HCT116 (cell line): ENCODE measurements at regions not wholly inside any gene's neighbourhood (a gene's known extent, or its start where the extent isn't known, plus 50 kb on each side); places are given as distances from the start of the nearest gene placed in this dataset.

Experiments
- ATAC-seq: fragments of 200-7000 bp; cut with Tn5 transposase; 2 replicates; pipeline ENCODE4 v1.9.1; 2020; ENCODE audit warnings: mild to moderate bottlenecking, moderate library complexity
- BruUV-seq: library from RNA; stranded (reverse); fragments of 400-500 nt; replicated peaks from 2 replicates; lab custom pipeline; 2021; lab: Mats Ljungman, UMichigan
- CTCF ChIA-PET: fragments of 300-600 bp; sonication (Branson Sonifier 250); formaldehyde crosslinking; loops from one replicate; lab custom pipeline; 2021; ENCODE audit warnings: antibody characterized with exemption; lab: Charles Lee
- POLR2A ChIA-PET: fragments of 300-600, 350-600 bp; sonication (Branson Sonifier 250); formaldehyde crosslinking; loops from one replicate; lab custom pipeline; 2021; ENCODE audit warnings: antibody characterized with exemption; lab: Charles Lee
- RAD21 ChIA-PET, 2 experiments: fragments of 300-600 bp; sonication (Branson Sonifier 250); formaldehyde crosslinking; loops; one replicate each; lab custom pipeline; 2023; ENCODE audit warnings: low total read pairs in 2 of 2; ENCODE audit not compliant: uncharacterized antibody in 2 of 2, unreplicated experiment in 2 of 2, low non-redundant PET in 1 of 2; lab: Charles Lee
- DNase-seq: peaks from one replicate; pipeline ENCODE4 v3.0.0-alpha.2; 2010; ENCODE audit warnings: low read depth, low spot score
- H2AFZ ChIP-seq: fragments of 200-600 bp; shearing (Covaris generic), sonication (generic); 2 replicates; pipeline ENCODE4 v1.6.1; 2017; ENCODE audit warnings: low read depth, mixed run types, mixed read lengths, antibody characterized with exemption, low read length; ENCODE audit not compliant: poor library complexity, severe bottlenecking
- H3K27ac ChIP-seq: 2 replicates; pipeline ENCODE4 v1.5.1; 2012; ENCODE audit warnings: low read depth, low read length
- H3K27me3 ChIP-seq: fragments of 200-600 bp; sonication (generic); 2 replicates; pipeline ENCODE4 v1.6.1; 2016; ENCODE audit warnings: mixed run types, low read length, mixed read lengths; ENCODE audit not compliant: insufficient read depth
- H3K36me3 ChIP-seq, 2 experiments: fragments of 200-500 bp in 1 of 2; fragments of 200-600 bp in 1 of 2; sonication (Bioruptor generic) in 1 of 2; sonication (generic) in 1 of 2; 2 replicates each; pipeline versions ENCODE4 v1.5.1 to v1.6.1; 2014 to 2016; ENCODE audit warnings: low read length in 2 of 2, inconsistent platforms in 1 of 2, mixed read lengths in 1 of 2, mixed run types in 1 of 2; ENCODE audit not compliant: insufficient read depth in 2 of 2, control insufficient read depth in 1 of 2
- H3K4me1 ChIP-seq, 2 experiments: fragments of 200-600 bp in 1 of 2; sonication (generic) in 1 of 2; 2 replicates each; pipeline versions ENCODE4 v1.5.1 to v1.6.1; 2012 to 2017; ENCODE audit warnings: low read length in 2 of 2, inconsistent platforms in 1 of 2, mild to moderate bottlenecking in 1 of 2, mixed read lengths in 1 of 2, mixed run types in 1 of 2, moderate library complexity in 1 of 2; ENCODE audit not compliant: insufficient read depth in 2 of 2, control insufficient read depth in 1 of 2
- H3K4me2 ChIP-seq: fragments of 200-600 bp; sonication (generic); 2 replicates; pipeline ENCODE4 v1.6.1; 2017; ENCODE audit warnings: mixed run types, low read length, mixed read lengths
- H3K4me3 ChIP-seq, 2 experiments: fragments of 200-600 bp in 1 of 2; sonication (generic) in 1 of 2; replicated peaks in 1 of 2; 2 replicates each; pipeline ENCODE4 v1.5.1; 2011 to 2016; ENCODE audit warnings: low read length in 2 of 2, control low read depth in 1 of 2, low read depth in 1 of 2, mild to moderate bottlenecking in 1 of 2, mixed read lengths in 1 of 2, mixed run types in 1 of 2
- H3K79me2 ChIP-seq: fragments of 200-600 bp; sonication (generic); 2 replicates; pipeline ENCODE4 v1.6.1; 2017; ENCODE audit warnings: mild to moderate bottlenecking, mixed run types, low read length, moderate library complexity, mixed read lengths; ENCODE audit not compliant: insufficient read depth
- H3K9ac ChIP-seq: fragments of 200-600 bp; sonication (generic); 2 replicates; pipeline ENCODE4 v1.6.1; 2016; ENCODE audit warnings: low read length, mixed read lengths
- H3K9me2 ChIP-seq: fragments of 200-600 bp; sonication (generic), shearing (Covaris generic); 2 replicates; pipeline ENCODE4 v1.6.1; 2017; ENCODE audit warnings: mixed run types, mild to moderate bottlenecking, moderate library complexity; ENCODE audit not compliant: insufficient read depth
- H3K9me3 ChIP-seq, 2 experiments: fragments of 200-500 bp in 1 of 2; fragments of 200-600 bp in 1 of 2; sonication (Bioruptor generic) in 1 of 2; sonication (generic) in 1 of 2; 2 replicates each; pipeline ENCODE4 v1.6.1; 2014 to 2017; ENCODE audit warnings: low read length in 2 of 2, mixed read lengths in 2 of 2, inconsistent platforms in 1 of 2, low read depth in 1 of 2, mild to moderate bottlenecking in 1 of 2, mixed run types in 1 of 2, moderate library complexity in 1 of 2; ENCODE audit not compliant: control insufficient read depth in 1 of 2, insufficient read depth in 1 of 2
- H4K20me1 ChIP-seq: fragments of 200-600 bp; sonication (generic), shearing (Covaris generic); 2 replicates; pipeline ENCODE4 v1.6.1; 2017; ENCODE audit warnings: mixed run types, mild to moderate bottlenecking, moderate library complexity; ENCODE audit not compliant: insufficient read depth
- ATF3 ChIP-seq: IDR thresholded peaks from 2 replicates; pipeline ENCODE4 v1.6.1; 2012
- CBX3 ChIP-seq: IDR thresholded peaks from 2 replicates; pipeline ENCODE4 v1.6.1; 2012; ENCODE audit warnings: low read depth
- CEBPB ChIP-seq: IDR thresholded peaks from 2 replicates; pipeline ENCODE4 v1.6.1; 2012; ENCODE audit warnings: low read depth
- CTCF ChIP-seq, 3 experiments: fragments of 200-600 bp in 1 of 3; sonication (generic) in 1 of 3; IDR thresholded peaks in 2 of 3; conservative IDR thresholded peaks in 1 of 3; 2 replicates each; pipeline ENCODE4 v1.5.1; 2012 to 2017; ENCODE audit warnings: low read depth in 2 of 3, low read length in 2 of 3, antibody characterized with exemption in 1 of 3, borderline replicate concordance in 1 of 3, control low read depth in 1 of 3, mild to moderate bottlenecking in 1 of 3, mixed read lengths in 1 of 3, mixed run types in 1 of 3, moderate library complexity in 1 of 3; ENCODE audit not compliant: insufficient read depth in 1 of 3
- EGR1 ChIP-seq: IDR thresholded peaks from 2 replicates; pipeline ENCODE4 v1.6.1; 2012; ENCODE audit warnings: low read depth
- ELF1 ChIP-seq: IDR thresholded peaks from 2 replicates; pipeline ENCODE4 v1.6.1; 2012; ENCODE audit warnings: low read depth, borderline replicate concordance
- EZH2 ChIP-seq: fragments of 200-600 bp; sonication (generic); IDR thresholded peaks from 2 replicates; pipeline ENCODE4 v1.6.1; 2017; ENCODE audit warnings: antibody characterized with exemption, mixed run types
- EZH2phosphoT487 ChIP-seq: fragments of 200-600 bp; IDR thresholded peaks from 2 replicates; pipeline ENCODE4 v1.6.1; 2018; ENCODE audit warnings: antibody characterized with exemption, borderline replicate concordance
- FOSL1 ChIP-seq: IDR thresholded peaks from 2 replicates; pipeline ENCODE4 v1.6.1; 2012; ENCODE audit warnings: low read depth
- JUND ChIP-seq: IDR thresholded peaks from 2 replicates; pipeline ENCODE4 v1.6.1; 2012
- MAX ChIP-seq: IDR thresholded peaks from 2 replicates; pipeline ENCODE4 v1.6.1; 2012
- POLR2A ChIP-seq: IDR thresholded peaks from 2 replicates; pipeline ENCODE4 v1.7.0; 2011; ENCODE audit warnings: borderline replicate concordance; ENCODE audit not compliant: insufficient read depth, insufficient read length; ENCODE audit errors: extremely low read depth
- POLR2AphosphoS5 ChIP-seq: IDR thresholded peaks from 2 replicates; pipeline ENCODE4 v1.6.1; 2011; ENCODE audit warnings: mild to moderate bottlenecking, low read depth, low read length, moderate library complexity
- RAD21 ChIP-seq: IDR thresholded peaks from 2 replicates; pipeline ENCODE4 v1.6.1; 2012; ENCODE audit warnings: low read depth, mild to moderate bottlenecking
- REST ChIP-seq: IDR thresholded peaks from 2 replicates; pipeline ENCODE4 v1.6.1; 2012; ENCODE audit warnings: low read depth
- SIN3A ChIP-seq: IDR thresholded peaks from 2 replicates; pipeline ENCODE4 v1.6.1; 2012; ENCODE audit warnings: low read depth
- SP1 ChIP-seq: IDR thresholded peaks from 2 replicates; pipeline ENCODE4 v1.6.1; 2012; ENCODE audit warnings: low read depth
- SRF ChIP-seq: IDR thresholded peaks from 2 replicates; pipeline ENCODE4 v1.6.1; 2012; ENCODE audit warnings: low read depth
- ZBTB33 ChIP-seq: IDR thresholded peaks from 2 replicates; pipeline ENCODE4 v1.6.1; 2011; ENCODE audit warnings: mild to moderate bottlenecking, low read length, moderate library complexity; ENCODE audit not compliant: insufficient replicate concordance; ENCODE audit errors: extremely low read depth
- ZNF274 ChIP-seq: fragments of 200-500 bp; sonication (Bioruptor generic); IDR thresholded peaks from 2 replicates; pipeline ENCODE4 v1.6.1; 2014; ENCODE audit warnings: mild to moderate bottlenecking, low read depth, low read length, inconsistent platforms
- intact Hi-C: fragments of 100-400 bp; cut with micrococcal nuclease; formaldehyde crosslinking; loops from 2 replicates; pipeline ENCODE4 v1.10.0; 2022

GRCh38 chr17:72268431-72268830, 147.6 kb downstream of the SOX9 start:
- no peak for ATAC-seq
- Histone ChIP-seq H3K27ac (no peak overlapping the region), H3K9me3 (no peaks in the 10 kb centered on the region), H3K36me3 (no peaks in the 10 kb centered on the region), H3K79me2 (no peaks in the 10 kb centered on the region), H3K4me2 (no peak overlapping the region), H4K20me1 (no peaks in the 10 kb centered on the region), H3K4me1 (peaks cover 2 to 5% of the 10 kb centered on the region in 2 experiments; a peak in 2 of 4 replicates), H3K9ac (no peak overlapping the region), H3K4me3 (no peak overlapping the region), H3K27me3 (no peaks in the 10 kb centered on the region), H2AFZ (no peak overlapping the region), H3K9me2 (no peaks in the 10 kb centered on the region)
- TF ChIP-seq CBX3 (no peak), JUND (no peak), EGR1 (no peak), SIN3A (no peak), EZH2phosphoT487 (no peak), FOSL1 (no peak), SRF (no peak), RAD21 (no peak), CEBPB (no peak), SP1 (no peak), ELF1 (no peak), REST (no peak), ATF3 (no peak), POLR2A (no peak), POLR2AphosphoS5 (no peak), CTCF (IDR thresholded peaks at IDR 0.05 in 2 of 3, conservative IDR thresholded peaks at IDR 0.05 in 1 of 3; ENCODE audit: borderline replicate concordance in 1 of 3, insufficient read depth in 1 of 3, low read depth in 2 of 3, low read length in 2 of 3) (no peak), EZH2 (no peak), ZNF274 (no peak), ZBTB33 (no peak), MAX (no peak)
- intact Hi-C loops: no loop called here
- ChIA-PET POLR2A (no interaction called here), CTCF (no interaction called here), RAD21 (interaction anchor here in 1 of 2 experiments (0.6 kb wide), 1 partner anchor 460 kb away, joined by 3 read pairs; no protein-coding TSS in a partner anchor)
- no peak for DNase-seq
- no TSS peak for BruUV-seq
